IMR-90 (cell line): ENCODE measurements at regions not wholly inside any gene's neighbourhood (a gene's known extent, or its start where the extent isn't known, plus 50 kb on each side); places are given as distances from the start of the nearest gene placed in this dataset.

Experiments
- ATAC-seq: fragments of 200-7000 bp; cut with Tn5 transposase; 2 replicates; pipeline ENCODE4 v1.9.1; 2020; ENCODE audit warnings: low read depth, mild to moderate bottlenecking, moderate library complexity
- BruUV-seq: library from RNA; stranded (reverse); fragments of 400-500 nt; replicated peaks from 2 replicates; lab custom pipeline; 2021; lab: Mats Ljungman, UMichigan
- CTCF ChIA-PET: fragments of 300-600 bp; formaldehyde crosslinking; extraction: SDS; loops from one replicate; lab custom pipeline; 2021; ENCODE audit warnings: antibody characterized with exemption; lab: Yijun Ruan, JAX
- POLR2A ChIA-PET: fragments of 300-600 bp; sonication (Branson Sonifier 250); formaldehyde crosslinking; loops from one replicate; lab custom pipeline; 2022; ENCODE audit warnings: antibody characterized with exemption; ENCODE audit not compliant: unreplicated experiment; lab: Charles Lee
- DNase-seq: peaks from one replicate; pipeline ENCODE4 v3.0.0; 2013
- H2AFZ ChIP-seq: replicated peaks from 2 replicates; pipeline ENCODE3; 2013; ENCODE audit warnings: low read length, mild to moderate bottlenecking; ENCODE audit not compliant: poor library complexity
- H2AK5ac ChIP-seq: 2 replicates; pipeline ENCODE4 v1.6.1; 2013; ENCODE audit warnings: low read depth, low read length, inconsistent platforms
- H2AK9ac ChIP-seq: replicated peaks from 2 replicates; pipeline ENCODE3; 2013; ENCODE audit warnings: mild to moderate bottlenecking, low read depth, low read length, moderate library complexity; ENCODE audit not compliant: poor library complexity
- H2BK120ac ChIP-seq: 2 replicates; pipeline ENCODE4 v1.6.1; 2013; ENCODE audit warnings: low read depth, low read length, inconsistent platforms
- H2BK15ac ChIP-seq: 3 replicates; pipeline ENCODE4 v1.6.1; 2013; ENCODE audit warnings: low read depth, low read length, inconsistent platforms
- H2BK20ac ChIP-seq: 2 replicates; pipeline ENCODE4 v1.6.1; 2013; ENCODE audit warnings: low read depth, mild to moderate bottlenecking, inconsistent platforms, low read length, moderate library complexity
- H2BK5ac ChIP-seq: 2 replicates; pipeline ENCODE4 v1.6.1; 2013; ENCODE audit warnings: mild to moderate bottlenecking, low read depth, low read length, inconsistent platforms; ENCODE audit not compliant: poor library complexity, severe bottlenecking
- H3K14ac ChIP-seq: replicated peaks from 2 replicates; pipeline ENCODE4 v1.6.1; 2013; ENCODE audit warnings: low read depth, low read length, inconsistent platforms
- H3K18ac ChIP-seq: 2 replicates; pipeline ENCODE4 v1.6.1; 2013; ENCODE audit warnings: low read depth, low read length, control low read depth
- H3K23ac ChIP-seq: 2 replicates; pipeline ENCODE4 v1.6.1; 2013; ENCODE audit warnings: low read depth, low read length, inconsistent platforms
- H3K27ac ChIP-seq: 2 replicates; pipeline ENCODE4 v1.5.1; 2013; ENCODE audit warnings: mild to moderate bottlenecking, control low read depth, low read length; ENCODE audit not compliant: insufficient read depth
- H3K27me3 ChIP-seq: 2 replicates; pipeline ENCODE4 v1.6.1; 2013; ENCODE audit warnings: low read length; ENCODE audit not compliant: control insufficient read depth, insufficient read depth
- H3K36me3 ChIP-seq: 2 replicates; pipeline ENCODE4 v1.6.1; 2013; ENCODE audit warnings: low read length, mixed read lengths; ENCODE audit not compliant: control insufficient read depth, insufficient read depth
- H3K4ac ChIP-seq: 2 replicates; pipeline ENCODE4 v1.6.1; 2013; ENCODE audit warnings: low read depth, low read length, inconsistent platforms
- H3K4me1 ChIP-seq: 2 replicates; pipeline ENCODE4 v1.6.1; 2013; ENCODE audit warnings: low read length, mixed read lengths; ENCODE audit not compliant: control insufficient read depth, insufficient read depth
- H3K4me2 ChIP-seq: 2 replicates; pipeline ENCODE4 v1.6.1; 2013; ENCODE audit warnings: low read depth, mild to moderate bottlenecking, control low read depth, low read length, moderate library complexity
- H3K4me3 ChIP-seq: 2 replicates; pipeline ENCODE4 v1.5.1; 2013; ENCODE audit warnings: low read depth, mild to moderate bottlenecking, control low read depth, low read length, moderate library complexity; ENCODE audit not compliant: insufficient read depth
- H3K56ac ChIP-seq: 2 replicates; pipeline ENCODE4 v1.6.1; 2013; ENCODE audit warnings: low read length, inconsistent platforms; ENCODE audit not compliant: insufficient read depth; ENCODE audit errors: extremely low read depth
- H3K79me1 ChIP-seq, 2 experiments: 2 replicates each; pipeline ENCODE4 v1.6.1; 2013; ENCODE audit warnings: low read length in 2 of 2, inconsistent platforms in 1 of 2, low read depth in 1 of 2
- H3K9ac ChIP-seq: 2 replicates; pipeline ENCODE4 v1.6.1; 2013; ENCODE audit warnings: low read depth, low read length, control low read depth
- H3K9me1 ChIP-seq: 2 replicates; pipeline ENCODE4 v1.6.1; 2013; ENCODE audit warnings: low read length, inconsistent platforms; ENCODE audit not compliant: insufficient read depth
- H3K9me3 ChIP-seq: 2 replicates; pipeline ENCODE4 v1.6.1; 2013; ENCODE audit warnings: low read length; ENCODE audit not compliant: control insufficient read depth, insufficient read depth
- H4K20me1 ChIP-seq: 2 replicates; pipeline ENCODE4 v1.6.1; 2013; ENCODE audit warnings: low read length, inconsistent platforms; ENCODE audit not compliant: insufficient read depth
- H4K5ac ChIP-seq: 2 replicates; pipeline ENCODE4 v1.6.1; 2013; ENCODE audit warnings: mild to moderate bottlenecking, low read depth, low read length, control low read depth
- H4K8ac ChIP-seq, 2 experiments: 2 replicates each; pipeline ENCODE4 v1.6.1; 2013; ENCODE audit warnings: low read depth in 2 of 2, low read length in 2 of 2, control low read depth in 1 of 2, inconsistent platforms in 1 of 2
- H4K91ac ChIP-seq: 2 replicates; pipeline ENCODE4 v1.6.1; 2013; ENCODE audit warnings: low read depth, low read length, inconsistent platforms; ENCODE audit not compliant: insufficient read depth
- BHLHE40 ChIP-seq: fragments of 150-350 bp; IDR thresholded peaks from 2 replicates; pipeline ENCODE4 v1.6.1; 2016; ENCODE audit warnings: mild to moderate bottlenecking, low read depth, low read length
- CEBPB ChIP-seq: IDR thresholded peaks from 2 replicates; pipeline ENCODE4 v1.6.1; 2012; ENCODE audit warnings: low read depth, low read length, improper control_type of control experiment
- CHD1 ChIP-seq: IDR thresholded peaks from 2 replicates; pipeline ENCODE4 v1.6.1; 2012; ENCODE audit warnings: low read depth, low read length, improper control_type of control experiment
- CTCF ChIP-seq: conservative IDR thresholded peaks from 2 replicates; pipeline ENCODE4 v1.5.1; 2012; ENCODE audit warnings: mild to moderate bottlenecking, low read depth, low read length, improper control_type of control experiment
- FOS ChIP-seq: fragments of 150-350 bp; IDR thresholded peaks from 2 replicates; pipeline ENCODE4 v1.6.1; 2016; ENCODE audit warnings: low read depth, low read length
- MAFK ChIP-seq: IDR thresholded peaks from 2 replicates; pipeline ENCODE4 v1.6.1; 2012; ENCODE audit warnings: low read depth, low read length, improper control_type of control experiment
- MAZ ChIP-seq: IDR thresholded peaks from 2 replicates; pipeline ENCODE4 v1.6.1; 2012; ENCODE audit warnings: low read depth, mild to moderate bottlenecking, low read length, improper control_type of control experiment, moderate library complexity, borderline replicate concordance
- MXI1 ChIP-seq: IDR thresholded peaks from 2 replicates; pipeline ENCODE4 v1.6.1; 2012; ENCODE audit warnings: low read depth, mild to moderate bottlenecking, low read length, moderate library complexity, borderline replicate concordance
- NFE2L2 ChIP-seq: fragments of 150-350 bp; IDR thresholded peaks from 2 replicates; pipeline ENCODE4 v1.6.1; 2016; ENCODE audit warnings: low read depth, mild to moderate bottlenecking, low read length
- POLR2A ChIP-seq: IDR thresholded peaks from 2 replicates; pipeline ENCODE4 v1.6.1; 2012; ENCODE audit warnings: mild to moderate bottlenecking, low read depth, low read length
- RAD21 ChIP-seq: IDR thresholded peaks from 2 replicates; pipeline ENCODE4 v1.6.1; 2012; ENCODE audit warnings: low read length, improper control_type of control experiment
- RCOR1 ChIP-seq: IDR thresholded peaks from 2 replicates; pipeline ENCODE4 v1.6.1; 2012; ENCODE audit warnings: mild to moderate bottlenecking, low read length, improper control_type of control experiment; ENCODE audit not compliant: insufficient replicate concordance
- RFX5 ChIP-seq: IDR thresholded peaks from 2 replicates; pipeline ENCODE4 v1.8.0; 2012; ENCODE audit warnings: low read depth, mild to moderate bottlenecking, low read length, moderate library complexity
- SMC3 ChIP-seq: fragments of 150-350 bp; IDR thresholded peaks from 2 replicates; pipeline ENCODE4 v1.6.1; 2016; ENCODE audit warnings: low read depth, mild to moderate bottlenecking, antibody characterized with exemption, low read length, moderate library complexity
- USF2 ChIP-seq: fragments of 150-350 bp; IDR thresholded peaks from 2 replicates; pipeline ENCODE4 v1.6.1; 2017; ENCODE audit warnings: mild to moderate bottlenecking, antibody characterized with exemption, low read length, low read depth
- WGBS, 2 experiments: methylation state at CpG; one replicate each; pipeline versions ENCODE4 v1.1.5 to v1.1.7; 2013; ENCODE audit warnings: missing lambda C conversion rate in 2 of 2; ENCODE audit not compliant: insufficient read length in 1 of 2; ENCODE audit errors: extremely low coverage in 2 of 2; 5-methylcytosine and 5-hydroxymethylcytosine counted together
- dilution Hi-C: fragments of 300-500 bp; cut with HindIII; formaldehyde crosslinking; loops from one replicate; pipeline ENCODE4 v1.14.3; 2018; ENCODE audit warnings: low sequenced_read_pairs; ENCODE audit not compliant: unreplicated experiment
- in situ Hi-C: fragments of 300-500 bp; cut with MboI; formaldehyde crosslinking; loops from 3 replicates; pipeline ENCODE4 v1.14.3; 2019; ENCODE audit warnings: low sequenced_read_pairs, inconsistent platforms, mixed read lengths
- intact Hi-C: fragments of 100-400 bp; cut with micrococcal nuclease; formaldehyde crosslinking; loops from 2 replicates; pipeline ENCODE4 v1.10.0; 2022

GRCh38 chr1:195082183-195082582, 1526.1 kb downstream of the KCNT2 start:
- Histone ChIP-seq H3K9ac (no peak overlapping the region), H3K27me3 (no peaks in the 10 kb centered on the region), H2BK120ac (no peak overlapping the region), H3K79me1 (no peaks in the 10 kb centered on the region), H3K56ac (no peak overlapping the region), H4K5ac (no peak overlapping the region), H3K14ac (no peak overlapping the region), H2AK5ac (no peak overlapping the region), H2BK5ac (no peak overlapping the region), H3K4me2 (no peak overlapping the region), H2AFZ (no peak overlapping the region), H2AK9ac (no peak overlapping the region), H3K4me1 (no peaks in the 10 kb centered on the region), H2BK15ac (no peak overlapping the region), H3K27ac (no peak overlapping the region), H3K18ac (no peak overlapping the region), H4K20me1 (no peaks in the 10 kb centered on the region), H4K8ac (no peak overlapping the region), H2BK20ac (no peak overlapping the region), H3K4ac (no peak overlapping the region), H4K91ac (no peak overlapping the region), H3K4me3 (no peak overlapping the region), H3K23ac (no peak overlapping the region), H3K36me3 (no peaks in the 10 kb centered on the region), H3K9me1 (no peaks in the 10 kb centered on the region), H3K9me3 (no peaks in the 10 kb centered on the region)
- POLR2A ChIA-PET, result no interaction called here
- intact Hi-C loops (no loop called here), in situ Hi-C loops (no loop called here), dilution Hi-C loops (no loop called here)
- ATAC-seq (peak; percentile 42), DNase-seq (peak; percentile 20)
- TF ChIP-seq RFX5, result no peak
- no peak for TF ChIP-seq USF2
- no peak for TF ChIP-seq BHLHE40
- TF ChIP-seq NFE2L2, result no peak
- no peak for TF ChIP-seq FOS
- TF ChIP-seq MAZ, result no peak
- no peak for TF ChIP-seq CEBPB
- no peak for TF ChIP-seq MAFK
- no peak for TF ChIP-seq RCOR1
- TF ChIP-seq CHD1, result no peak
- TF ChIP-seq MXI1, result no peak
- TF ChIP-seq RAD21, result no peak
- TF ChIP-seq CTCF, result no peak
- no peak for TF ChIP-seq POLR2A
- no peak for TF ChIP-seq SMC3
- BruUV-seq, result no TSS peak
- no CpG with 5 or more reads among the region's 1 CpG for WGBS, 2 experiments
- CTCF ChIA-PET, result no interaction called here
